Cardiac muscle cell (in vitro differentiated cells and primary cell): ENCODE measurements at regions not wholly inside any gene's neighbourhood (a gene's known extent, or its start where the extent isn't known, plus 50 kb on each side); places are given as distances from the start of the nearest gene placed in this dataset.

ENCODE experiments used
- DNase-seq, 2 donors: peaks; one replicate each; pipeline versions ENCODE4 v3.0.0 to v3.0.0-alpha.2; 2010 to 2017; ENCODE audit warnings: low read depth in 1 of 2, low spot score in 1 of 2
- H3K27ac ChIP-seq: fragments of 200-600 bp; sonication (generic); 2 replicates; pipeline ENCODE4 v1.5.1; 2016
- H3K27me3 ChIP-seq: fragments of 200-600 bp; sonication (generic); 2 replicates; pipeline ENCODE4 v1.6.0; 2016; ENCODE audit warnings: control low read depth
- H3K36me3 ChIP-seq: fragments of 200-600 bp; sonication (generic); 2 replicates; pipeline ENCODE4 v1.5.1; 2016; ENCODE audit warnings: control low read depth
- H3K4me1 ChIP-seq: fragments of 200-600 bp; sonication (generic); 2 replicates; pipeline ENCODE4 v1.8.1; 2017; ENCODE audit warnings: low read depth, mild to moderate bottlenecking, mixed run types
- H3K4me3 ChIP-seq: fragments of 200-600 bp; sonication (generic); 2 replicates; pipeline ENCODE4 v1.5.1; 2016; ENCODE audit warnings: mild to moderate bottlenecking
- H3K9me3 ChIP-seq: fragments of 200-600 bp; sonication (generic); 2 replicates; pipeline ENCODE4 v1.5.1; 2017; ENCODE audit warnings: low read depth, mild to moderate bottlenecking, control low read depth
- TF ChIP-seq, protein P1 (sequence below): IDR thresholded peaks from 2 replicates; pipeline ENCODE4 v1.5.1; 2012; ENCODE audit warnings: low read depth, mild to moderate bottlenecking, low read length

DNA sequence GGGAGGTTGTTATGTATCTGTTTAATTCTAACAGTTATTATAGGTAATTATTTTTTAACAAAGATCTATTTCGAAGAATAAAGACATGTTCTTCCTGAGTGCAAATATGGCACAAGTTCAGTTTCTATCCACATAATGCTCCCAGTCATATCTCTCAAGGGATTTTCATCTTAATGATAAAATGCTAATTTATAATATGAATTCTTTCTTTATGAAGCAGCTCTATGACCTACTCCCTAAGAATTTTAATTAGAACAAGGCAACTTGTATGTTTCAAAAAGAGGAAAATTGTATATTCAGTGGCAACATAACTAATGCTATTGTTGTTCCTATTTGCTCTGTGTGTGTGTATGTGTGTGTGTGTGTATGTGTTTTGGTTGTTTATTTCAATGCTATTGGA is 1222.1 kb upstream of the NCAM2 start:
- TF ChIP-seq, protein P1, sequence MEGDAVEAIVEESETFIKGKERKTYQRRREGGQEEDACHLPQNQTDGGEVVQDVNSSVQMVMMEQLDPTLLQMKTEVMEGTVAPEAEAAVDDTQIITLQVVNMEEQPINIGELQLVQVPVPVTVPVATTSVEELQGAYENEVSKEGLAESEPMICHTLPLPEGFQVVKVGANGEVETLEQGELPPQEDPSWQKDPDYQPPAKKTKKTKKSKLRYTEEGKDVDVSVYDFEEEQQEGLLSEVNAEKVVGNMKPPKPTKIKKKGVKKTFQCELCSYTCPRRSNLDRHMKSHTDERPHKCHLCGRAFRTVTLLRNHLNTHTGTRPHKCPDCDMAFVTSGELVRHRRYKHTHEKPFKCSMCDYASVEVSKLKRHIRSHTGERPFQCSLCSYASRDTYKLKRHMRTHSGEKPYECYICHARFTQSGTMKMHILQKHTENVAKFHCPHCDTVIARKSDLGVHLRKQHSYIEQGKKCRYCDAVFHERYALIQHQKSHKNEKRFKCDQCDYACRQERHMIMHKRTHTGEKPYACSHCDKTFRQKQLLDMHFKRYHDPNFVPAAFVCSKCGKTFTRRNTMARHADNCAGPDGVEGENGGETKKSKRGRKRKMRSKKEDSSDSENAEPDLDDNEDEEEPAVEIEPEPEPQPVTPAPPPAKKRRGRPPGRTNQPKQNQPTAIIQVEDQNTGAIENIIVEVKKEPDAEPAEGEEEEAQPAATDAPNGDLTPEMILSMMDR, result no peak

DNA sequence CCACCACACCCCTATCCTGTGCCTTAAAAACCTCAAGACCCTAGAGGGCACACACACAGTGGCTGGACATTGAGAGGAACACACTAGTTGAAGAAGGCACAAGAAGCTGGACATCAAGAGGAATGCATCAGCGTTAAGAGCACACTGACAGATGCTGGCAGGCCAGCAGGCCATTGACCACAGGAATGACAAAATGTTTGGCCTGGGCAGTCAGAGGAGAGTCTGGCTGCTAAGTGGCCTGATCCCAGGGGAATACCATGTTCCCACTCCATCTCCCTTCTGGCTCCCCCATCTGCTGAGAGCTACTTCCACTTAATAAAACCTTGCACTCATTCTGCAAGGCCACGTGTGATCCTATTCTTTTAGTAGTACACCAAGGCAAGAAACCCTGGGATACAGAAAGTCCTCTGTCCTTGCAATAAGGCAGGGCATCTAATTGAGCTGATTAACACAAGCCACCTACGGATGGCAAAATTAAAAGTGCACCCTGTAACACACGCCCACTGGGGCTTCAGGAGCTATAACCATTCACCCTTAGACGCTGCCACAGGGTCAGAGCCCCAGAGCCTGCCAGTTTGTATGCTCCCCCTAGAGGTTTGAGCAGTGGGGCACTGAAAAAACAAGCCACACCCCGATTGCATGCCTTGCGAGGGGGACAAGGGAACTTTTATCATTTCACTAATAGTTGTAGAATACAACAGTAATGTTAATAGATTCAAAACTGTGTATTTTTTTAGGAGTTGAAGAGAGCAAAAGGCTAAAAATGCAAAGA is 1216.1 kb upstream of the NCAM2 start:
- Histone ChIP-seq H3K4me1 (no peaks in the 10 kb centered on the region), H3K4me3 (no peak overlapping the region), H3K27me3 (no peaks in the 10 kb centered on the region), H3K9me3 (no peaks in the 10 kb centered on the region), H3K36me3 (no peaks in the 10 kb centered on the region), H3K27ac (no peak overlapping the region)
- DNase-seq, result no peak
- TF ChIP-seq, protein P1, result no peak

More for the DNA sequence above, 1222.1 kb upstream of the NCAM2 start:
- H3K27ac ChIP-seq, result no peak overlapping the region
- no peaks in the 10 kb centered on the region for H3K9me3 ChIP-seq
- H3K36me3 ChIP-seq, result no peaks in the 10 kb centered on the region
- H3K27me3 ChIP-seq, result no peaks in the 10 kb centered on the region
- no peak for DNase-seq
- H3K4me3 ChIP-seq, result no peak overlapping the region
- no peaks in the 10 kb centered on the region for H3K4me1 ChIP-seq

DNA sequence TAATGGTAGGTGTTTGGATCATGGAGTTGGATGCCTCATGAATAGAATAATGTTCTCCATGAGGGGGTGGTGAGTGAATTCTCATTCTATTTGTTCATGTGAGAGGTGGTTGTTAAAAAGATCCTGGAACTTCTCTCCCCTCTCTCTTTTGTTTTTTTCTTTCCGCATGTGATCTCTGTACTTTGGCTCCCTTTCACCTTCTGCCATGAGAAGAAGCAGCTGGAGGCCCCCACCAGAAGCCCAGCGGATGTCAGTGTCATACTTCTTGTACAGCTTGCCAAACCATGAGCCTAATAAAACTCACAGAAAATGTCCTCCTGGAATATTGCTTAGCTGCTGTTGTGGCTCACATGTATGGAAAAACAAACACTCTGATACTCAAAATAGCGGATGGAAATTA is 1212.3 kb upstream of the NCAM2 start:
- Histone ChIP-seq H3K9me3 (no peaks in the 10 kb centered on the region), H3K36me3 (no peaks in the 10 kb centered on the region), H3K4me3 (no peak overlapping the region), H3K27me3 (no peaks in the 10 kb centered on the region), H3K4me1 (no peaks in the 10 kb centered on the region), H3K27ac (no peak overlapping the region)
- TF ChIP-seq, protein P1, result no peak
- no peak for DNase-seq

DNA sequence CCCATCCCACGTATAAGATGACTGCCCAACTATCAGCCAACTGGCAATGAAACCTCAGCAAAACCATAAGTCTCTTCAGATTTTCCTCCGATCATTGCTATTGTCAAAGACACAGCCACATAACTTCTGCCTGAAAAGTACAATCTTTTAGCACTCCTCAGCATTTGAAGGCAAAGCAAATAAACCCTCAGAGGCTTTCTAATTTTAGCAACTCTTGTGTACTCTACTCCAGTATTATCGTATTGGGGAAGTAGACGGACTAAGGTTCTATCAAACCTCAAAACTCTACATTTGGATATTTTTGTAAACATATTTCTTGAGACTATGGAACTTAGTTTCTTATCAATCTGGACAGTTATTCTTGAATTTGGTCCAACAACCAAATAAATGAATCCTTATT is 1206.2 kb upstream of the NCAM2 start:
- no peak for DNase-seq
- H3K4me1 ChIP-seq, result no peaks in the 10 kb centered on the region
- TF ChIP-seq, protein P1, result no peak
- no peaks in the 10 kb centered on the region for H3K9me3 ChIP-seq
- no peaks in the 10 kb centered on the region for H3K36me3 ChIP-seq
- no peak overlapping the region for H3K27ac ChIP-seq
- no peak overlapping the region for H3K4me3 ChIP-seq
- no peaks in the 10 kb centered on the region for H3K27me3 ChIP-seq

DNA sequence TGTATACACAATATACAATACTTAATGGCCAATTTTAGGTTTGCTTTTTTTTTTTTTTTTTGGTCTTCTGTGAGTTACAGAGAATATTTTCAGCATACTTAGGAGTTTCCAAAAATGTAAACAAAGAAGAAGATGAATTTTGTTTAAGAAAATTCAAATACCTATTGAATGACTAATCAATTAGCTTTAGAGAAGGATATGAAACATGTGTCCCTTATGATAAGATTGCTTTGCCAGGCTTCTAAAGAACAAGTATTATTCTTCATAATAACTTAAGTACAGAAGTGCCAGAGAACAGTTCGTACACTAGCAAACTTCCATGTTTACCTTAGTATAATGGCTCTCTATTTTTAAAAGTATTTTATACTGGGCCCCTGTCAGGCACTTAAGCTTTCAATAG is 1191.0 kb upstream of the NCAM2 start:
- Histone ChIP-seq H3K9me3 (no peaks in the 10 kb centered on the region), H3K27me3 (no peaks in the 10 kb centered on the region), H3K27ac (no peak overlapping the region), H3K4me3 (no peak overlapping the region), H3K4me1 (no peaks in the 10 kb centered on the region), H3K36me3 (no peaks in the 10 kb centered on the region)
- TF ChIP-seq, protein P1, result no peak
- DNase-seq, result no peak
